ENCODE measurements at regions not wholly inside any gene's neighbourhood (a gene's known extent, or its start where the extent isn't known, plus 50 kb on each side); places are given as distances from the start of the nearest gene placed in this dataset.

DNA sequence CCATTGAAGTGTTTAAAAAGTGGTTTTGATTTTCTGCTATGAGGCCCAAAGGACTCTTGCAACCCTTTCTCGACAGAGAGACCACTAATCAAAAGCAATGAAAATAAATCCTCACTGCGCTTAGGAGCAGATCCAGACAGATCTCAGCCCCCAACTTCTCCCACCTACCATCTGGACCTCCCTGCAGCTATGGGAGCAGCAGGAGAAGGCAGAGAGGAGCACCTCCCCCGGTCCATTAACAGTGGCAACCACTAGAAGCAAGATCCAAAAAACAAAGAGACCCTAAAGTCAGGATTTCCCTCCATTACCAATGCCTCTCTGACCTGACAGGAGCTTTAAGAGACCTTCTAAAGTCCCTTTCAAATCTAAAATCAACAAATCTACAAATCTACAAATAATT lies 99.0 kb upstream of the LSM8 start:
- no peak for DNase-seq

GRCh38 chr7:118087126-118087525 lies 96.8 kb upstream of the LSM8 start:
- no peak for DNase-seq

DNA sequence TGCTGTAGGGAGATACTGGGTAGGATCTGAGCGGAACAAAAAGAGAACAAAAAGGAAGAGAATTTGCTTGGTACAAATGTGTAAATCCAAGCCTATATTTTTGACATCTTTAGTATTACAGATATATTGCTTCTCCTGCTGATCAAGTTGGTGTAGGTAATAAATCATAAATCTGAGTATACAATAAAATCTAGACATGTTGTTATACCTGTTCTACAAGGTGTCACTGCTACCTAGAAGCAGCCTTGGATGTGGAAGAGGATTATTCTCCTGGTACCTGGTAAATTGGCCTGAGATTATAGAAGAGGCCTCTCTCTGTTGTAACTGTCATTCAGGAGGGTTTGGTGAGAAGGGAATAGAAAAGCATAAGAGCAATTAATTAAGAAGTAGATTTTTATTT lies 89.9 kb upstream of the LSM8 start:
- DNase-seq, result no peak

- peak; percentile 4 for DNase-seq
Measured at GRCh38 chr7:118104812-118105441, 79.0 kb upstream of the LSM8 start.

GRCh38 chr7:118109607-118110006 lies 74.4 kb upstream of the LSM8 start:
- DNase-seq, result no peak

- no peak for DNase-seq
Measured at GRCh38 chr7:118110178-118110925, 73.6 kb upstream of the LSM8 start.

DNA sequence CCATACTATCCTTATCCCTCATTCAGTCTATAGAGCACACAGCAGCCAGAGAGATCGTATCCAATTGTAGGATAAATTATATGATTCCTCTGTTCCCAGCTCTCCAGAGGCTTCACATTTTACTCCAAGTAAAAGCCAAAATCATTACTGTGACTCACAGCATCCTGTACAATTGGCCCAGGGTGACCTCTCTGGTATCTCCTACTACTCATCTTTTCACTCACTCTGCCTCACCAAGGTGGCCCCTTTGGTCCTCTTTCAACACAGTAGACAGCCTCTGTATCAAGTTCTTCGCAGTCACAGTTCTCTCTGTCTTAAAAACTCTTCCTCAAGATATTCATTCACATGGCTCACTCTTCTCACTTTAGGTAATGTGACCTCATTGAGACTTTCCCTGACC lies 72.6 kb upstream of the LSM8 start:
- no peak for DNase-seq

GRCh38 chr7:118114175-118114574 lies 69.8 kb upstream of the LSM8 start:
- no peak for DNase-seq

DNA sequence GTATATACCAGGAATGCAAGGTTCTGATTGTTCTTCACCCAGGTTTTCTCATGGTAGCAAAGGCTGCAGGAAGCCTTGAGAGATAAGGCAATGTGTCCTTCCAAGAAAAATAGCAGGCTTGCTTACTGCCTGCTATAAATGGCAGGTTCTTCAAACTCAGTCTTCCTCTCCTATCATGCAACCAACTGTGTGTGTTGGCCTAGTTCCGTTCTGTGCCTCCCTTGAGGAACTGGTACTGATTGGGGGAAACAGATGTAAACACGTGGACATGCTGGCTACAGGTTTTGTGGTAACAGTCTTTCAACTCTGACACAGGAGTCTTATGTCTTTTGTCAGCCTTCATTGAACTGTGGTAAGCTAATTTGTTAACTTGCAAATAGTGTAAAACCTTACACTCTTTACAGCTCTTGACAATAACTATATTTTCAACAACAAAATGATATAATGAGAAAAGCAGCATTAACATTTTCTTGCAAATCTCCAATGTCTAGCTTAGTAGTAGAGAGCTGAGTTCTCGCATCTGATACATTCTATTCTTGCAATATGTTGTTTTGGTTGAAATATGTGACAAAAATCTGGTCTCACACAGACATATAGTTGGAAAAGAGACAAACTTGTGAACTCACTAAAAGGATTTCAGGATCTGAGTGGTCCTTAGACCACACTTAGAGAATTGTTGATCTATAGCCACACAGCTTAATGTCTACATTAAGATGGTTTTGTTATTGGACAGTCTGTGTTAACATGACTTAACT lies 54.7 kb upstream of the LSM8 start:
- DNase-seq, result no peak

DNA sequence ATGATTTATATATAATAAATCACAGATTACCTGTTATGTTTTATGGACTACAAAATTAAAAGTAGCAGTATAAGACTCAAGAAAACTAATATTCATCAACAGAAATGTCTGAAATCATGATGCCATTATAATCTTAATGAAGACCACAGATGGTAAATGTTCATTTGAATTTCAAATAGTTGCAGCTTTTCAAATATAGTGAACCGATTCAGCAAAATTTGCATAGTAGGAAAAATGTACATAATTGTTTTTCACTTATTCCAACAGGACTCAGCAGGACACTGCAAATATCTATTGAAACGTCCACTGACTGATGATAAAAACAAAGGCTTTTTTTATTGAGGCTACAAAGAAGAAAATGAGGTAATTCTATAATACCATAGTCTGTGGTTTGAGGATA lies 51.2 kb upstream of the LSM8 start:
- DNase-seq, result no peak
